ENCODE measurements at regions not wholly inside any gene's neighbourhood (a gene's known extent, or its start where the extent isn't known, plus 50 kb on each side); places are given as distances from the start of the nearest gene placed in this dataset.
"Not testable (repeated sequence)": the region's sequence is repeated elsewhere in the genome, so short reads cannot be mapped to it uniquely, and the experiment has no call there.

DNA sequence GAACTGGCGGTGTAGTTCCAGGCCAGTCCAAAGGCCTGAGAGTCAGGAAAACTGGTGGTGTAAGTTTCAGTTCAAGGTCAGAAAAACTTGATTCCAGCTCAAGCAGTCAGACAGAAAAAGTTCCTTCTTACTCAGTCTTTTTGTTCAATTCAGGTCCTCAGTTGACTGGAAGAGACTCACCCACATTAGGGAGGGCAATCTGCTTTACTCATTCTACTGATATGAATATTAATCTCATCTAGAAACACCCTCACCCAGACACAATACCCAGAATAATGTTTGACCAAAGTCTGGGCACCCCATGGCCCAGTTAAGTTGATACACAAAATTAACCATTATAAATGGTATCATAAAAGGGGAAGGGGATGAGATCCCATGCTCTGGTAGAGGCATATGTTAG lies 50.1 kb upstream of the LTA4H start:
- no peak overlapping the region for H3K4me3 ChIP-seq (ENCODE audit: low read depth, low read length)
- TF ChIP-seq, protein P1, sequence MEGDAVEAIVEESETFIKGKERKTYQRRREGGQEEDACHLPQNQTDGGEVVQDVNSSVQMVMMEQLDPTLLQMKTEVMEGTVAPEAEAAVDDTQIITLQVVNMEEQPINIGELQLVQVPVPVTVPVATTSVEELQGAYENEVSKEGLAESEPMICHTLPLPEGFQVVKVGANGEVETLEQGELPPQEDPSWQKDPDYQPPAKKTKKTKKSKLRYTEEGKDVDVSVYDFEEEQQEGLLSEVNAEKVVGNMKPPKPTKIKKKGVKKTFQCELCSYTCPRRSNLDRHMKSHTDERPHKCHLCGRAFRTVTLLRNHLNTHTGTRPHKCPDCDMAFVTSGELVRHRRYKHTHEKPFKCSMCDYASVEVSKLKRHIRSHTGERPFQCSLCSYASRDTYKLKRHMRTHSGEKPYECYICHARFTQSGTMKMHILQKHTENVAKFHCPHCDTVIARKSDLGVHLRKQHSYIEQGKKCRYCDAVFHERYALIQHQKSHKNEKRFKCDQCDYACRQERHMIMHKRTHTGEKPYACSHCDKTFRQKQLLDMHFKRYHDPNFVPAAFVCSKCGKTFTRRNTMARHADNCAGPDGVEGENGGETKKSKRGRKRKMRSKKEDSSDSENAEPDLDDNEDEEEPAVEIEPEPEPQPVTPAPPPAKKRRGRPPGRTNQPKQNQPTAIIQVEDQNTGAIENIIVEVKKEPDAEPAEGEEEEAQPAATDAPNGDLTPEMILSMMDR (IDR thresholded peaks at IDR 0.05; ENCODE audit: borderline replicate concordance, insufficient read depth, low read depth, low read length): no peak

DNA sequence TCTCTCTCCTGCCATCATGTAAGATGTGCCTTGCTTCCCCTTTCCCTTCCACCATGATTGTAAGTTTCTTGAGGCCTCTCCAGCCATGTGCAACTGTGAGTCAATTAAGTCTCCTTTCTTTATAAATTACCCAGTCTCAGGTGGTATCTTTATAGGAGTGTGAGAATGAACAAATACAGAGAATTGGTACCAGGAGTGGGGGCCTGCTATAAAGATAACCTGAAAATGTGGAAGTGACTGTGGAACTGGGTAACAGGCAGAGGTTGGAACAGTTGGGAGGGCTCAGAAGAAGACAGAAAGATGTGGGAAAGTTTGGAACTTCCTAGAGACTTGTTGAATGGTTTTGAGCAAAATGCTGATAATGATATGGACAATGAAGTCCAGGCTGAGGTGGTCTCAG lies 50.8 kb upstream of the LTA4H start:
- not testable (repeated sequence) for H3K4me3 ChIP-seq (ENCODE audit: low read depth, low read length)

DNA sequence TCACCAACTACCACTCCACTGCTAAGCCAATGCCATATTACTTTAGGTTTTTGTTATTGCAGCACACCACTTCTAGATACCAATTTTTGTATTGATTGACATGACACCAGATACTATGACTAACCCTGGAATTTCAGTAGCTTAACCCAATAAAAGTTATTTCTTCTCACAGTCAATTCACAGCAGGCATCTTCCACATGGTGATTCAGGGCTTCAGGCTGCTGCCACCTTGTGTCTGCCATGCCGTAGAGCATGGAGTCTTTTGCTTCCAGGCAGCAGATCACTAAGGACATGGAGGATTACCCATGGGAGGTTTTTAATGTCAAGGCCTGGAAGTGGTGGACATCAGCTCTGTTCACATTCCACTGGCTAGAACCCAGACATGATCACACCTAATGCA lies 56.4 kb upstream of the LTA4H start:
- TF ChIP-seq, protein P1 (IDR thresholded peaks at IDR 0.05; ENCODE audit: borderline replicate concordance, insufficient read depth, low read depth, low read length): no peak
- no peak overlapping the region for H3K4me3 ChIP-seq (ENCODE audit: low read depth, low read length)

DNA sequence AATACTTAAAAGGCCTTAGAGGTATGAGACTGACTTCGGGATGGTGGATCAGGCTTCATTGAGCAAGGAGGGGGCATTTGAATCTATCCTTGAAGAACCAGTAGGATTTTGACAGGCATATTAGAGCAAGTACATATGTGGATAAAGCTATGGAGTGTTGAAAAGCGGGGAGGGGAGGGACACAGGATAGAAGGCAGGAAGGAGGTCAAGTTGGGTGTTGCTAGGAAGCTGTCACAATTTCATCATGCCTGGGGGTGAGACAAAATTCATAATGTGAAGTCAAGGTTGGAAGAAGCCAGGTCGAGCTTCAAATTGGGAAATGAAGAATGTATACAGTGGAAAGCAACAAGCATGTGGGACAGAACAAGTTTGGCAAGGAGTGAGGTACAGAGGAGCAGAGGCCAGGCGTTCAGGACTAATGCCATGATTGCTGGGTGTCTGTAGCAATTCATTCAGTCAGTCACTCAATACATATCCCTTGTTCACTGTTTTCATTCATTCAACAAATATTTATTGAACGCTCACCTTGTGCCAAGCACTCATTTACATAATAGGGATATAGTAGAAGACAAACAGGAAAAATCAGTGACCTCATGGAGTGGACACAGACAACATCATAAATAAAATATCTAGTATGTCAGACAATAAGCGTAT lies 58.3 kb upstream of the LTA4H start:
- H3K4me3 ChIP-seq (ENCODE audit: low read depth, low read length): no peak overlapping the region
- TF ChIP-seq, protein P1 (IDR thresholded peaks at IDR 0.05; ENCODE audit: borderline replicate concordance, insufficient read depth, low read depth, low read length): no peak

DNA sequence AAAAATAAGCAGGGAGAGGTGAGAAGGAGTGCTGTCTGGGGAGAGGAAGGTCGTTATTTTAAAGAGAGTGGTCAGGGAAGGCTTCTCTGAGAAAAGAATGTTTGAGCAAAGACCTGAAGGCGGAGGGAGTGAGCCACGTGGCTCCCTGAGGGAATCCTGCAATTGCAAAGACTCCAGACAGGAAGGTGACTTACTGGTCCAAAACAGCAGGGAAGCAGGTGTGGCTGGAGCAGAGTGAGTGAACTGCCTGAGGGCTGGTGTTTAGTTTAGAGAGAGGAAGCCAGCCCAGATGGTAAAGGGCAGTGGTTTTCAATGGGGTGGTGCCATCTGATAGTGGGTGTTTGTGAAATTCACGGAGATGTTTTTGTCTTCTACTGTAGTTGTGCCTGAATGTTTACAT lies 58.8 kb upstream of the LTA4H start:
- TF ChIP-seq, protein P1 (IDR thresholded peaks at IDR 0.05; ENCODE audit: borderline replicate concordance, insufficient read depth, low read depth, low read length): no peak
- H3K4me3 ChIP-seq (ENCODE audit: low read depth, low read length): no peak overlapping the region

DNA sequence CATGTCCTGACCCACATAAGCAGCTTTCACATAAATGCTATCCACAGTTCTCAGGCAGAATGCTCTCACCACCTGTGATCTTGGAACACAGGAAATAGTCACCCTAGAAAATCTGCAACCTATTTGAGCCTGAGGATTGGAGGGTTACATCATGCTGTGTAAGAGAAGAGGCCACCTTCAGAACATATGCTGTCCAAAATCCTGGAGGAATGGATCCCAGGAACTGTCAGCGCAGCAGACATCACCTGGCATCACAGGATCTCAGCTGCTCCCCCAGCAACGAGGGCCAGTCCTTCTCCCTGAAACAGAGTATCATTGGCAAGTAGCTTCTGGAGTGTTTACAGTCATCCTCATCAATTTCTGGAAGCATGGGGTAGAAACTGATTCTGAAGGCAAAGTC lies 63.2 kb upstream of the LTA4H start:
- no peak overlapping the region for H3K4me3 ChIP-seq (ENCODE audit: low read depth, low read length)
- TF ChIP-seq, protein P1 (IDR thresholded peaks at IDR 0.05; ENCODE audit: borderline replicate concordance, insufficient read depth, low read depth, low read length): no peak

DNA sequence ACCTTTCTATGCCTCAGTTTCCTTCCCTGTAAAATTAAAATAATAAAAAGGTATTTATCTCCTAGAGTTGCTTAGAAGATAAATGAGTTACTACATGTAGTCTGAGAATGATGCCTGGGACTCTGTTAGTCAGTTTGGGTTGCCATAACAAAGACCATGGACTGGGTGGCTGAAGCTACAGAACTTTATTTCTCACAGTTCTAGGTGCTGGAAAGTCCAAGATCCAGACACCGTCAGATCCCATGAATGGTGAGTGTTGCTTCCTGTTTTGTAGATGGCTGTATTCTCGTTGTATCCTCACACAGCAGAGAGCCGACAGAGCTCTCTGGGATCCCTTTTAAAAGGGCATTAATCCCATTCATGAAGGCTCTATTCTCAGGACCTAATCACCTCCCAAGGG lies 64.0 kb upstream of the LTA4H start:
- TF ChIP-seq, protein P1 (IDR thresholded peaks at IDR 0.05; ENCODE audit: borderline replicate concordance, insufficient read depth, low read depth, low read length): no peak
- H3K4me3 ChIP-seq (ENCODE audit: low read depth, low read length): no peak overlapping the region

DNA sequence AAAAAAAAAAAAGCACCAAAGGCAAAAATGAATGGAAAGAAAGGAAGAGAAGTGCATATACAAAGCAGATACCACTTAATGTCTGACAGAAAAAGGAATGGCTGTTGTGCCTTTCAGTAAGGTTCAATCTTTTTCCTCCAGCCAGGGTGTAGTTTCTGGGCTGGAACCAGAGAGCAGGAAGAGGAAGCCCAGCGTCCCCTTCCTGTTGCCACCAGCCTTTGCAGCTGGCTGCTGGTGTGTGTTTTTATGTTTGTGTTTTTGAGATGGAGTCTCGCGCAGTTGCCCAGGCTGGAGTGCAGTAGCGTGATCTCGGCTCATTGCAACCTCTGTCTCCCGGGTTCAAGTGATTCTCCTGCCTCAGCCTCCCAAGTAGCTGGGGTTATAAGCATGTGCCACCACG lies 64.6 kb upstream of the LTA4H start:
- TF ChIP-seq, protein P1 (IDR thresholded peaks at IDR 0.05; ENCODE audit: borderline replicate concordance, insufficient read depth, low read depth, low read length): 0 out of 2 replicates have a peak, but pooled peaks have one; percentile 7
- H3K4me3 ChIP-seq (ENCODE audit: low read depth, low read length): no peak overlapping the region

Data from GM12875 (cell line).